Sigmoid colon (tissue), 4 donors: ENCODE measurements at regions not wholly inside any gene's neighbourhood (a gene's known extent, or its start where the extent isn't known, plus 50 kb on each side); places are given as distances from the start of the nearest gene placed in this dataset.

Source experiments
- POLR2A ChIP-seq, 2 donors: fragments of 450-650 bp; IDR thresholded peaks; one replicate each; pipeline ENCODE4 v1.6.1; 2016; ENCODE audit warnings: antibody characterized with exemption in 2 of 2, mild to moderate bottlenecking in 2 of 2, moderate library complexity in 2 of 2
- POLR2AphosphoS5 ChIP-seq, 4 donors: sonication (generic); formaldehyde crosslinking; IDR thresholded peaks; one replicate each; pipeline ENCODE4 v1.6.1; 2017; ENCODE audit warnings: antibody characterized with exemption in 4 of 4
- TF ChIP-seq, protein P1 (sequence below), 4 experiments: fragments of 450-650 bp in 3 of 4; fragments of 200-600 bp in 1 of 4; IDR thresholded peaks; one replicate each; pipeline ENCODE4 v1.5.1; 2016 to 2019; ENCODE audit warnings: antibody characterized with exemption in 4 of 4, mild to moderate bottlenecking in 3 of 4, moderate library complexity in 2 of 4

DNA sequence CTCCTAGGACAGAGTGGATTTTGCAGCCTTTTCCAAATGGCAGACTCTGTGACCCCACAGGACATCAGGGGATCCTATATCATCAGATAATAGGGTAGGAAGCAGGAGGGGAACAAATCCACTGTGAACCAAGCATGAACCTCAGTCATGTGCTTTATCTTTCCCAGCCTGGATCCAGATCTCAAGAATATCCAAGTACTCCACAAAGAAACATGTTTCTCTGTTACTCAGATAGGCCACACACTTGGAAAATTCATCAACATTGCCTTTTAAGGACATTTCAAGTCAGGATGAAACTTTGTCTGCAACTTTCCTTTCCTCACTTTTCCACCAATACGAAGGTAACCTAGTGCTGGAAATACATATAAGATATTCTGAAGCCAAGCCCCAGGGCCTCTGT is 85.8 kb downstream of the RDH14 start:
- TF ChIP-seq, protein P1, sequence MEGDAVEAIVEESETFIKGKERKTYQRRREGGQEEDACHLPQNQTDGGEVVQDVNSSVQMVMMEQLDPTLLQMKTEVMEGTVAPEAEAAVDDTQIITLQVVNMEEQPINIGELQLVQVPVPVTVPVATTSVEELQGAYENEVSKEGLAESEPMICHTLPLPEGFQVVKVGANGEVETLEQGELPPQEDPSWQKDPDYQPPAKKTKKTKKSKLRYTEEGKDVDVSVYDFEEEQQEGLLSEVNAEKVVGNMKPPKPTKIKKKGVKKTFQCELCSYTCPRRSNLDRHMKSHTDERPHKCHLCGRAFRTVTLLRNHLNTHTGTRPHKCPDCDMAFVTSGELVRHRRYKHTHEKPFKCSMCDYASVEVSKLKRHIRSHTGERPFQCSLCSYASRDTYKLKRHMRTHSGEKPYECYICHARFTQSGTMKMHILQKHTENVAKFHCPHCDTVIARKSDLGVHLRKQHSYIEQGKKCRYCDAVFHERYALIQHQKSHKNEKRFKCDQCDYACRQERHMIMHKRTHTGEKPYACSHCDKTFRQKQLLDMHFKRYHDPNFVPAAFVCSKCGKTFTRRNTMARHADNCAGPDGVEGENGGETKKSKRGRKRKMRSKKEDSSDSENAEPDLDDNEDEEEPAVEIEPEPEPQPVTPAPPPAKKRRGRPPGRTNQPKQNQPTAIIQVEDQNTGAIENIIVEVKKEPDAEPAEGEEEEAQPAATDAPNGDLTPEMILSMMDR (IDR thresholded peaks at IDR 0.05): no peak
- TF ChIP-seq POLR2A (IDR thresholded peaks at IDR 0.05) (no peak), POLR2AphosphoS5 (IDR thresholded peaks at IDR 0.05) (no peak)
